ENCODE measurements at regions not wholly inside any gene's neighbourhood (a gene's known extent, or its start where the extent isn't known, plus 50 kb on each side); places are given as distances from the start of the nearest gene placed in this dataset.

DNA sequence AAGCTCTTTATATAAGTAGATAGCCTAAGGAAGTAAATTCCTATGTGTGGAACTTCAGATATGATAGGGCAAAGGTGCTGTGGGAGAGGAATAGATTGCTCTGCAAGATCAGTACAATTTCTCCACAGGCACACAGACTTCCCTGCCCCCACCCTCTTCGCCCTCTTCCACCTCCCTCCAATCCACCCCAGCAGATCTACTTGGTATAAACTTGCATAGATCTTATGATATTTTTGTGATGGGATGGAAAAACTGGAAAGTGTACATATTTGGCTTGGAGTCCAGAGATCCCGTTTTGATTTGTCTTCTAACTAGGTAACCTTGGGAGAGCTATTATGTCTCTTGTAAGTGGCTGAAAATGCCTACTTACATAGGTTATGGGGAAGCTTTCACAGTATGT, 586.3 kb upstream of the USP24 start:
- TF ChIP-seq POLR2A (IDR thresholded peaks at IDR 0.05) = no peak
- TF ChIP-seq, protein P1, sequence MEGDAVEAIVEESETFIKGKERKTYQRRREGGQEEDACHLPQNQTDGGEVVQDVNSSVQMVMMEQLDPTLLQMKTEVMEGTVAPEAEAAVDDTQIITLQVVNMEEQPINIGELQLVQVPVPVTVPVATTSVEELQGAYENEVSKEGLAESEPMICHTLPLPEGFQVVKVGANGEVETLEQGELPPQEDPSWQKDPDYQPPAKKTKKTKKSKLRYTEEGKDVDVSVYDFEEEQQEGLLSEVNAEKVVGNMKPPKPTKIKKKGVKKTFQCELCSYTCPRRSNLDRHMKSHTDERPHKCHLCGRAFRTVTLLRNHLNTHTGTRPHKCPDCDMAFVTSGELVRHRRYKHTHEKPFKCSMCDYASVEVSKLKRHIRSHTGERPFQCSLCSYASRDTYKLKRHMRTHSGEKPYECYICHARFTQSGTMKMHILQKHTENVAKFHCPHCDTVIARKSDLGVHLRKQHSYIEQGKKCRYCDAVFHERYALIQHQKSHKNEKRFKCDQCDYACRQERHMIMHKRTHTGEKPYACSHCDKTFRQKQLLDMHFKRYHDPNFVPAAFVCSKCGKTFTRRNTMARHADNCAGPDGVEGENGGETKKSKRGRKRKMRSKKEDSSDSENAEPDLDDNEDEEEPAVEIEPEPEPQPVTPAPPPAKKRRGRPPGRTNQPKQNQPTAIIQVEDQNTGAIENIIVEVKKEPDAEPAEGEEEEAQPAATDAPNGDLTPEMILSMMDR (IDR thresholded peaks at IDR 0.05) = no peak
- TF ChIP-seq POLR2AphosphoS5 (IDR thresholded peaks at IDR 0.05) = no peak
- Histone ChIP-seq H3K27ac (no peak overlapping the region), H3K9me3 (no peaks in the 10 kb centered on the region), H3K36me3 (no peaks in the 10 kb centered on the region), H3K4me3 (no peak overlapping the region), H3K4me1 (replicated peaks) (no peaks in the 10 kb centered on the region), H3K27me3 (replicated peaks; ENCODE audit: insufficient read depth) (no peaks in the 10 kb centered on the region)
- WGBS = 61% methylated on average over 2 of the region's 2 CpGs
- intact Hi-C loops (cut with DNase I) = no loop called here
- DNase-seq (ENCODE audit: low spot score) = no peak

- no peaks in the 10 kb centered on the region for H3K27me3 ChIP-seq (replicated peaks; ENCODE audit: insufficient read depth)
- no peaks in the 10 kb centered on the region for H3K36me3 ChIP-seq
- intact Hi-C loops (cut with DNase I) = no loop called here
- H3K9me3 ChIP-seq = no peaks in the 10 kb centered on the region
- H3K27ac ChIP-seq = no peak overlapping the region
- H3K4me3 ChIP-seq = no peak overlapping the region
- TF ChIP-seq POLR2A (IDR thresholded peaks at IDR 0.05) (no peak), POLR2AphosphoS5 (IDR thresholded peaks at IDR 0.05) (no peak)
- TF ChIP-seq, protein P1 (IDR thresholded peaks at IDR 0.05) = no peak
- WGBS = 10% methylated on average over 1 of the region's 1 CpG
- DNase-seq (ENCODE audit: low spot score) = no peak
- H3K4me1 ChIP-seq (replicated peaks) = no peaks in the 10 kb centered on the region
Observed at GRCh38 chr1:55800503-55800902, 585.3 kb upstream of the USP24 start.

DNA sequence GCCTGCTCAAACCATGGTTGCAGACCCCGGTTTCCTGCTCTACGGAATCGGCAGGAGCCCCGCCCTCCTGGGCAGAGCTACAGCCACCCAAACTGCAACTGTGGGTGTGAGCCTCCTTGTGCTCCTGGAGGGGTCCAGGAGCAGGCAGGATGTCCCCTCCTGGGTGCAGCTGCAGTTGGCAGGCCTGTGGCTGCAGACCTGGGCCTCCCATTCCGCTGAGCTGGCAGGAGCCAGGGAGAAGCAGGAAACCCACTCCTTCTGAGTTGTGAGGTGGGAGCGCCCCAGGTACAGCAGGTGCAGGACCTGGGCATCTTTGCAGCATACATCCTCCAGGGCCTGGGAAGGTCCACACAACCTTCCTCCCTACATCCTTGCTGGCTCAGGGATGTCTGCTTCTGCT, 578.7 kb upstream of the USP24 start:
- no peaks in the 10 kb centered on the region for H3K27me3 ChIP-seq (replicated peaks; ENCODE audit: insufficient read depth)
- H3K27ac ChIP-seq = no peak overlapping the region
- no peak for DNase-seq (ENCODE audit: low spot score)
- intact Hi-C loops (cut with DNase I) = no loop called here
- WGBS = 100% methylated on average over 2 of the region's 6 CpGs
- no peaks in the 10 kb centered on the region for H3K4me1 ChIP-seq (replicated peaks)
- H3K9me3 ChIP-seq = no peaks in the 10 kb centered on the region
- no peak for TF ChIP-seq POLR2A (IDR thresholded peaks at IDR 0.05)
- no peak overlapping the region for H3K4me3 ChIP-seq
- no peaks in the 10 kb centered on the region for H3K36me3 ChIP-seq

GRCh38 chr1:55792870-55793269, 577.7 kb upstream of the USP24 start:
- no peak overlapping the region for H3K27ac ChIP-seq

DNA sequence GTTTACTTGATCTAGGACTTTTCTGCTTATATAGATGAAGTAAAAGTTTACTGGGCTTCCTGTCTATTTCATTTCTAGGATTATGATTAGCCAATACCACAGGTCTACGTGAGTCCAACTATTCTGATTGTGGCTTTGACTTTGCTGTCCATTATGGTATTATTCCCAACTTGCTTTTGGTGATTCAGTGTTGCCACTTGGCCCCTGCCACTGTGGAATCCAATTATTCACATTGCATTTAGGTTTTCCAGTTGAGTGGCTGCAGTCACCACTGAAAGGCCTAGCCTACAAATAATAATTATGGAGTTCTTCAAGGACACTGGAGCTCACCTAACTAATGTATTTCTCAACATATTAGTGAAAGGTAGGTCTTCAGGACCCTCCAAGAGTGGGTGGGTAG, 574.3 kb upstream of the USP24 start:
- WGBS = 100% methylated on average over 1 of the region's 1 CpG
- Histone ChIP-seq H3K27me3 (replicated peaks; ENCODE audit: insufficient read depth) (no peaks in the 10 kb centered on the region), H3K4me1 (replicated peaks) (no peaks in the 10 kb centered on the region), H3K9me3 (no peaks in the 10 kb centered on the region), H3K36me3 (no peaks in the 10 kb centered on the region), H3K27ac (no peak overlapping the region), H3K4me3 (no peak overlapping the region)
- TF ChIP-seq POLR2AphosphoS5 (IDR thresholded peaks at IDR 0.05) (no peak), POLR2A (IDR thresholded peaks at IDR 0.05) (no peak)
- TF ChIP-seq, protein P1 (IDR thresholded peaks at IDR 0.05) = no peak
- DNase-seq (ENCODE audit: low spot score) = no peak
- intact Hi-C loops (cut with DNase I) = no loop called here

More at GRCh38 chr1:55792870-55793269, 577.7 kb upstream of the USP24 start:
- TF ChIP-seq POLR2A (IDR thresholded peaks at IDR 0.05) (no peak), POLR2AphosphoS5 (IDR thresholded peaks at IDR 0.05) (no peak)
- TF ChIP-seq, protein P1 (IDR thresholded peaks at IDR 0.05) = no peak
- no peaks in the 10 kb centered on the region for H3K27me3 ChIP-seq (replicated peaks; ENCODE audit: insufficient read depth)
- H3K4me1 ChIP-seq (replicated peaks) = no peaks in the 10 kb centered on the region
- H3K9me3 ChIP-seq = no peaks in the 10 kb centered on the region
- H3K4me3 ChIP-seq = no peak overlapping the region
- intact Hi-C loops (cut with DNase I) = no loop called here
- DNase-seq (ENCODE audit: low spot score) = no peak
- H3K36me3 ChIP-seq = no peaks in the 10 kb centered on the region

All from prostate gland (tissue), 2 donors.